Left ventricle myocardium inferior (tissue), 1 donor: ENCODE measurements at regions not wholly inside any gene's neighbourhood (a gene's known extent, or its start where the extent isn't known, plus 50 kb on each side); places are given as distances from the start of the nearest gene placed in this dataset.

Source experiments
- DNase-seq: peaks from one replicate; pipeline ENCODE4 v3.0.0-alpha.2; 2020
- H3K27ac ChIP-seq: fragments of 200-600 bp; replicated peaks from 2 replicates; pipeline ENCODE4 v1.8.0; 2021
- H3K27me3 ChIP-seq: fragments of 200-600 bp; 2 replicates; pipeline ENCODE4 v1.8.0; 2021; ENCODE audit warnings: low read depth
- H3K36me3 ChIP-seq: fragments of 200-600 bp; 2 replicates; pipeline ENCODE4 v1.8.0; 2021
- H3K4me1 ChIP-seq: fragments of 200-600 bp; 2 replicates; pipeline ENCODE4 v1.8.0; 2021
- H3K4me3 ChIP-seq: fragments of 200-600 bp; 2 replicates; pipeline ENCODE4 v1.8.0; 2021; ENCODE audit warnings: mild to moderate bottlenecking, moderate library complexity
- H3K9me3 ChIP-seq: fragments of 200-600 bp; replicated peaks from 2 replicates; pipeline ENCODE4 v1.8.0; 2021
- CTCF ChIP-seq: fragments of 200-600 bp; IDR thresholded peaks from 2 replicates; pipeline ENCODE4 v1.8.0; 2021; ENCODE audit warnings: antibody characterized with exemption, mild to moderate bottlenecking, borderline replicate concordance
- intact Hi-C: fragments of 100-400 bp; cut with micrococcal nuclease; formaldehyde crosslinking; loops from one replicate; pipeline ENCODE4 v1.11.0; 2022
- donor health status: DM: no; HTN: yes; CAD: no; lungs with severe emphysema.

DNA sequence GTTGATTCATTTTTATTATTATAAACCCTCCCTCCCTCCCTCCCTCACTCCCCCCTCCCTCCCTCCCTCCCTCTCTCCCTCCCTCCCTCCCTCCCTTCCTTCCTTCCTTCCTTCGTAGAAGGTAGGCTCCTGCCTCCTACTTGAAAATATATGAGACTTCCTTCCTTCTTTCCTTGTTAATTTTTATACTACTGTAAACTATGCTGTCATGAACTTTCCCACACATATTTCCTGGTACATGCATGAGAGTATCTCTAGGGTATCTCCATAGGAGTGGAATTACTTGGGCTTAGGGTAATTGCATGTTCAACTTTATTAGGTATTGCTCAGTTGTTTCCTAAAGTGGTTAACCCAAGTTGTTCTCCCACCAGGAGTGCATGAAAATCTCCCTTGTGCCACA, 330.6 kb downstream of the KCNRG start:
- intact Hi-C loops, result no loop called here
- Histone ChIP-seq H3K27ac (no peak overlapping the region), H3K4me3 (no peak overlapping the region), H3K4me1 (no peaks in the 10 kb centered on the region), H3K27me3 (no peaks in the 10 kb centered on the region), H3K36me3 (no peaks in the 10 kb centered on the region), H3K9me3 (peaks cover 8% of the 10 kb centered on the region)
- no peak for DNase-seq
- TF ChIP-seq CTCF, result no peak

GRCh38 chr13:50348371-50348770, 333.1 kb downstream of the KCNRG start:
- no peak for DNase-seq
- Histone ChIP-seq H3K4me3 (no peak overlapping the region), H3K9me3 (no peaks in the 10 kb centered on the region), H3K36me3 (no peaks in the 10 kb centered on the region), H3K27ac (no peak overlapping the region), H3K4me1 (no peaks in the 10 kb centered on the region), H3K27me3 (no peaks in the 10 kb centered on the region)
- no peak for TF ChIP-seq CTCF
- intact Hi-C loops, result no loop called here

DNA sequence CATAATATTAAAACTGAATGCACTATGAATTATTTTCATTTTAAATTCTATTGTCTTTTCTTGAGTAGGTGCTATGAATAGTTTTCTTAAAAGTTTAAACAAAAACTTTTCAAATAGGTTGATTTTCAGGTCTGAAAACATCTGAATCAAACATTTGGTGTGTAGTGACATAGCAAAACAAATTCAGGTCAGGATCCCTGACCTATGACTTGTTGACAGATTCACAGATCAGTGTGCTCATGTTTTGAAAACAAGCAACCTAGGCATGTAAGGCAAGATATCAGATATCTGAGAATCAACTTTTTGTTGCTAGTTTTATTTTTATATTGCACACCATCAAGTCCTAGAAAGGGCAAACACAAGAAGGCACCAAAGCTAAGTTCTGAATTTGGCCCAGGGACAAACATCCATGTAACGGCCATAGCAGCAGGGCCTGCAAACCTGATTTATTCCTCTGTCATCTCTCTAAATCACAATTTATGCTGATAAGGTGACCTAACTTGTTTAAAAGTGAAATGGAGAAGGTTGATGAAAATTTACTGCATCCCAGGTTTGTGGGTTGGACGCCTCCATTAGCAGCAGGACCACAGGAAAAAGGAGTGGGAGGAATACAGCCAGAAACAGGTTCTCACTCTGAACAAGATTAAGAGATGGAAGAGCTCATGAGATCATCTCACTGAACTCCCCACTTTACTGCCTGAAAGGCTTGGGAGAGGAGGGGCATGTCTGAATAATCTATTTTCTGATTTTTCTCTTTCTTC, 337.7 kb downstream of the KCNRG start:
- no peak for DNase-seq
- Histone ChIP-seq H3K4me1 (peaks cover 12% of the 10 kb centered on the region), H3K4me3 (no peak overlapping the region), H3K9me3 (no peaks in the 10 kb centered on the region), H3K27me3 (no peaks in the 10 kb centered on the region), H3K36me3 (no peaks in the 10 kb centered on the region), H3K27ac (no peak overlapping the region)
- intact Hi-C loops, result no loop called here
- TF ChIP-seq CTCF, result no peak

DNA sequence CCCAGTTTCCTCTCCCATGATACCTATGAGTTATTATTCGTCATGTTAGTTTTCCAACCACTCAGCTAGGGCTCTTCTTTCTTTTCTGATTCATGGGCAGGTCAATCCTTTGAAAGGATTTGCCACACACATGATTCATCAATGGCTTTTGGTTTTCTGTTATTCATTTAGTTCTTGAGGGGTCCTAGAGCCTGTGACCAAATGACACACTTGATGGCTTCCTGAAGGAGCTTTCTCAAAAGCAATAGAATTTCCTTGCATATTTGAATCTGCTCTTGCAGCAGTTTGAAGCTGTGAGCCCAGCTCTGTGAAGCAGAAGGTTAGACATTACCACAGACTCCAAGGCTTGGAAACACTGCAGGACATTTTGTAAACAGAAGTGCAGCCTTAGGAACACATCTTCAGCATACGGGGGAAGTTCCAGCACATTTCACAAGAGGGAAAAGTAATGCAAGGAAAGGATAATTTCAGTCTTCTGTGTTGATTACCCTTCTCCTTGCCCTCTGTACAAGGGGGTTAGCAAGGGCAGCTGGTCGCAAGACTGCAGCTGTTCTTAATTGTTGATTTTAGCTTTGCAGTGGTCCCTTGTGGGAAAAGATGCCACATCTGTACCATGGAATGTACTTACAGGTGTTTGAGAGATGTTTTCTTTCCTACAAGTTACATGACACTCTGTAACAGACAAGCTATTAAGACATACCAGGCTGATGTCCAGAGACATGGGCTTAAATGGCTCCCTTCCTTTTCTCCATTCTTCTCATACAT, 338.6 kb downstream of the KCNRG start:
- Histone ChIP-seq H3K9me3 (no peaks in the 10 kb centered on the region), H3K36me3 (no peaks in the 10 kb centered on the region), H3K27me3 (no peaks in the 10 kb centered on the region), H3K27ac (no peak overlapping the region), H3K4me1 (peaks cover 21% of the 10 kb centered on the region), H3K4me3 (no peak overlapping the region)
- no peak for DNase-seq
- no peak for TF ChIP-seq CTCF
- intact Hi-C loops, result no loop called here

- Histone ChIP-seq H3K27ac (no peak overlapping the region), H3K4me3 (no peak overlapping the region), H3K4me1 (peaks cover 22% of the 10 kb centered on the region), H3K27me3 (no peaks in the 10 kb centered on the region), H3K36me3 (no peaks in the 10 kb centered on the region), H3K9me3 (no peaks in the 10 kb centered on the region)
- intact Hi-C loops, result no loop called here
- DNase-seq, result no peak
- no peak for TF ChIP-seq CTCF
Measured at GRCh38 chr13:50355797-50356196, 340.6 kb downstream of the KCNRG start.
